GM19025 (cell line): ENCODE measurements at regions not wholly inside any gene's neighbourhood (a gene's known extent, or its start where the extent isn't known, plus 50 kb on each side); places are given as distances from the start of the nearest gene placed in this dataset.

Experiments used
- ATAC-seq: cut with Tn5 transposase; IDR thresholded peaks from one replicate; pipeline ENCODE4 v1.9.1; 2021; ENCODE audit warnings: mild to moderate bottlenecking, low read depth, moderate library complexity; ENCODE audit not compliant: unreplicated experiment

- no peak for ATAC-seq
Measured at GRCh38 chr13:65907666-65908525, 1322.2 kb downstream of the PCDH9 start.

GRCh38 chr13:65901723-65902122 lies 1328.4 kb downstream of the PCDH9 start:
- no peak for ATAC-seq

- no peak for ATAC-seq
Measured at GRCh38 chr13:65894049-65894448, 1336.1 kb downstream of the PCDH9 start.

GRCh38 chr13:65892859-65893258 lies 1337.3 kb downstream of the PCDH9 start:
- ATAC-seq: no peak

GRCh38 chr13:65889368-65889767 lies 1340.8 kb downstream of the PCDH9 start:
- ATAC-seq: no peak

- ATAC-seq: no peak
Measured at GRCh38 chr13:65882810-65883209, 1347.3 kb downstream of the PCDH9 start.

GRCh38 chr13:65881561-65882155 lies 1348.5 kb downstream of the PCDH9 start:
- ATAC-seq: no peak

GRCh38 chr13:65875031-65875430 lies 1355.1 kb downstream of the PCDH9 start:
- no peak for ATAC-seq

- ATAC-seq: no peak
Measured at GRCh38 chr13:65872448-65872847, 1357.7 kb downstream of the PCDH9 start.

- ATAC-seq: no peak
Measured at GRCh38 chr13:65868884-65869283, 1361.3 kb downstream of the PCDH9 start.

- ATAC-seq: no peak
Measured at GRCh38 chr13:65868099-65868498, 1362.0 kb downstream of the PCDH9 start.

GRCh38 chr13:65866138-65866537 lies 1364.0 kb downstream of the PCDH9 start:
- ATAC-seq: no peak

GRCh38 chr13:65865206-65865605 lies 1364.9 kb downstream of the PCDH9 start:
- no peak for ATAC-seq

GRCh38 chr13:65864039-65864438 lies 1366.1 kb downstream of the PCDH9 start:
- no peak for ATAC-seq

- no peak for ATAC-seq
Measured at GRCh38 chr13:65860306-65860705, 1369.8 kb downstream of the PCDH9 start.

GRCh38 chr13:65857942-65858565 lies 1372.1 kb downstream of the PCDH9 start:
- no peak for ATAC-seq

GRCh38 chr13:65856431-65856830 lies 1373.7 kb downstream of the PCDH9 start:
- ATAC-seq: no peak

GRCh38 chr13:65855242-65855805 lies 1374.8 kb downstream of the PCDH9 start:
- ATAC-seq: no peak

GRCh38 chr13:65854431-65854830 lies 1375.7 kb downstream of the PCDH9 start:
- ATAC-seq: no peak

- no peak for ATAC-seq
Measured at GRCh38 chr13:65844266-65844841, 1385.8 kb downstream of the PCDH9 start.

- no peak for ATAC-seq
Measured at GRCh38 chr13:65843314-65843731, 1386.8 kb downstream of the PCDH9 start.
